ENCODE measurements at regions not wholly inside any gene's neighbourhood (a gene's known extent, or its start where the extent isn't known, plus 50 kb on each side); places are given as distances from the start of the nearest gene placed in this dataset.

GRCh38 chr22:34760276-34761008, 305.5 kb upstream of the ISX start:
- no peaks in the 10 kb centered on the region for H3K9me3 ChIP-seq (ENCODE audit: control extremely low read depth in 1 of 3, control insufficient read depth in 2 of 3, insufficient read depth in 1 of 3, low read length in 2 of 3)
- H4K20me1 ChIP-seq (ENCODE audit: control insufficient read depth, insufficient read depth, low read length, poor library complexity, severe bottlenecking), result no peaks in the 10 kb centered on the region
- H3K79me2 ChIP-seq (ENCODE audit: control insufficient read depth, insufficient read depth, low read length), result no peaks in the 10 kb centered on the region
- H3K4me2 ChIP-seq (replicated peaks; ENCODE audit: low read depth, low read length, poor library complexity, severe bottlenecking), result no peak overlapping the region
- no peaks in the 10 kb centered on the region for H3K4me1 ChIP-seq (ENCODE audit: control insufficient read depth in 2 of 2, insufficient read depth in 2 of 2, low read length in 2 of 2)
- no peak overlapping the region for H2AFZ ChIP-seq (ENCODE audit: insufficient read depth, low read depth, low read length, poor library complexity, severe bottlenecking)
- intact Hi-C loops (cut with micrococcal nuclease), result no loop called here
- H3K4me1 Mint-ChIP-seq, result no peaks in the 10 kb centered on the region
- ChIA-PET POLR2A (no interaction called here), CTCF (interaction anchor here (0.5 kb wide), 1 partner anchor 325 kb away, joined by 5 read pairs; no protein-coding TSS in a partner anchor)
- H3K4me3 ChIP-seq (ENCODE audit: control extremely low read depth in 1 of 5, extremely low read depth in 1 of 5, insufficient read depth in 1 of 5, low read depth in 2 of 5, low read length in 4 of 5), result no peak overlapping the region
- no peak for TF ChIP-seq CTCF (IDR thresholded peaks at IDR 0.05)
- no peak for TF ChIP-seq EZH2 (IDR thresholded peaks at IDR 0.05; ENCODE audit: borderline replicate concordance, insufficient read depth, low read depth, low read length, poor library complexity, severe bottlenecking)
- 93% methylated on average over 5 of the region's 8 CpGs for WGBS (ENCODE audit: insufficient coverage)
- H3K27me3 Mint-ChIP-seq, result peaks cover 8% of the 10 kb centered on the region
- H3K36me3 ChIP-seq (replicated peaks in 1 of 2; ENCODE audit: control extremely low read depth in 1 of 2, control insufficient read depth in 1 of 2, extremely low read depth in 1 of 2, insufficient read depth in 2 of 2, low read length in 1 of 2), result no peaks in the 10 kb centered on the region
- H3K27ac ChIP-seq (ENCODE audit: low read length in 2 of 2), result no peak overlapping the region
- peaks cover 0 to 3% (median 0%) of the 10 kb centered on the region in 4 experiments for H3K27me3 ChIP-seq (replicated peaks in 1 of 4; ENCODE audit: control extremely low read depth in 1 of 4, control insufficient read depth in 3 of 4, insufficient read depth in 4 of 4, low read length in 3 of 4)
- no peak overlapping the region for H3K9ac ChIP-seq (ENCODE audit: low read length)
- no peak overlapping the region for H3K27ac Mint-ChIP-seq
- no peak overlapping the region for H3K4me3 Mint-ChIP-seq
- DNase-seq (no peak), ATAC-seq (ENCODE audit: low read depth) (no peak)
- no peaks in the 10 kb centered on the region for H3K9me3 Mint-ChIP-seq (ENCODE audit: insufficient read depth)

DNA sequence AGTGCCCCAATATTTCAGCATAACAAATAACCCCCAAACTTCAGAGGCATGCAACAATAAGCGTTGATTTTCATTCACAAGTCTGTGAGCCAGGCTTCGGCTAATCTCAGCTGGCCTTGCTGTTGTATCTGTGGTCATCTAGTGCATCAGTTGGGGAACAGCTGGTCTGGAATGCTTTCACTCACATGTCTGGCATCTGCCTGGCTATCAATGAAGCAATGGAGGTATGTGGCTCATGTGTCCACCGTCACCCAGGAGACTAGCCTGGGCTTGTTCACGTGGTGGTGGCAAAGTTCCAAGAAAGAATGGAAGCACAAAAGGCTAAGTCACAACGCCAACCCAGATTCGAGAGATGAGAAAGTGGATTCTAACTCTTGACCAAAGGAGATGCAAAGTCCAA, 304.8 kb upstream of the ISX start:
- H3K4me3 ChIP-seq (ENCODE audit: control extremely low read depth in 1 of 5, extremely low read depth in 1 of 5, insufficient read depth in 1 of 5, low read depth in 2 of 5, low read length in 4 of 5), result no peak overlapping the region
- H3K27ac Mint-ChIP-seq, result no peak overlapping the region
- no peaks in the 10 kb centered on the region for H3K4me1 ChIP-seq (ENCODE audit: control insufficient read depth in 2 of 2, insufficient read depth in 2 of 2, low read length in 2 of 2)
- no peaks in the 10 kb centered on the region for H3K36me3 ChIP-seq (replicated peaks in 1 of 2; ENCODE audit: control extremely low read depth in 1 of 2, control insufficient read depth in 1 of 2, extremely low read depth in 1 of 2, insufficient read depth in 2 of 2, low read length in 1 of 2)
- peaks cover 0 to 3% (median 0%) of the 10 kb centered on the region in 4 experiments for H3K27me3 ChIP-seq (replicated peaks in 1 of 4; ENCODE audit: control extremely low read depth in 1 of 4, control insufficient read depth in 3 of 4, insufficient read depth in 4 of 4, low read length in 3 of 4)
- no peak overlapping the region for H3K27ac ChIP-seq (ENCODE audit: low read length in 2 of 2)
- no peaks in the 10 kb centered on the region for H3K4me1 Mint-ChIP-seq
- H3K4me3 Mint-ChIP-seq, result no peak overlapping the region
- H3K79me2 ChIP-seq (ENCODE audit: control insufficient read depth, insufficient read depth, low read length), result no peaks in the 10 kb centered on the region
- no peak for DNase-seq
- TF ChIP-seq CTCF (IDR thresholded peaks at IDR 0.05) (no peak), EZH2 (IDR thresholded peaks at IDR 0.05; ENCODE audit: borderline replicate concordance, insufficient read depth, low read depth, low read length, poor library complexity, severe bottlenecking) (no peak)
- no peaks in the 10 kb centered on the region for H4K20me1 ChIP-seq (ENCODE audit: control insufficient read depth, insufficient read depth, low read length, poor library complexity, severe bottlenecking)
- no peak overlapping the region for H3K9ac ChIP-seq (ENCODE audit: low read length)
- ChIA-PET POLR2A (no interaction called here), CTCF (no interaction called here)
- H3K9me3 Mint-ChIP-seq (ENCODE audit: insufficient read depth), result no peaks in the 10 kb centered on the region
- no peaks in the 10 kb centered on the region for H3K9me3 ChIP-seq (ENCODE audit: control extremely low read depth in 1 of 3, control insufficient read depth in 2 of 3, insufficient read depth in 1 of 3, low read length in 2 of 3)
- intact Hi-C loops (cut with micrococcal nuclease), result no loop called here
- ATAC-seq (ENCODE audit: low read depth), result no peak
- H3K27me3 Mint-ChIP-seq, result peaks cover 8% of the 10 kb centered on the region
- 74% methylated on average over 5 of the region's 6 CpGs for WGBS (ENCODE audit: insufficient coverage)
- no peak overlapping the region for H2AFZ ChIP-seq (ENCODE audit: insufficient read depth, low read depth, low read length, poor library complexity, severe bottlenecking)
- H3K4me2 ChIP-seq (replicated peaks; ENCODE audit: low read depth, low read length, poor library complexity, severe bottlenecking), result no peak overlapping the region

Data from B cell (primary cell).